Liver (tissue), 8 donors: ENCODE measurements at regions not wholly inside any gene's neighbourhood (a gene's known extent, or its start where the extent isn't known, plus 50 kb on each side); places are given as distances from the start of the nearest gene placed in this dataset.

ENCODE experiments used
- DNase-seq: peaks from one replicate; pipeline ENCODE4 v3.0.0-alpha.2; 2017; ENCODE audit warnings: low spot score
- H3K27ac ChIP-seq, 2 donors: one replicate each; pipeline ENCODE4 v1.7.0; 2013; ENCODE audit warnings: inconsistent platforms in 2 of 2, low read length in 2 of 2, control low read depth in 1 of 2, low read depth in 1 of 2, mild to moderate bottlenecking in 1 of 2
- H3K27me3 ChIP-seq, 4 donors: one replicate each; pipeline versions ENCODE4 v1.6.1 to v1.7.0; 2013; ENCODE audit warnings: low read length in 3 of 4, inconsistent platforms in 1 of 4, mild to moderate bottlenecking in 1 of 4, moderate library complexity in 1 of 4; ENCODE audit not compliant: control insufficient read depth in 4 of 4, insufficient read depth in 4 of 4
- H3K36me3 ChIP-seq, 4 donors: one replicate each; pipeline versions ENCODE4 v1.6.1 to v1.7.0; 2013; ENCODE audit warnings: low read length in 3 of 4, mild to moderate bottlenecking in 3 of 4, low read depth in 1 of 4, moderate library complexity in 1 of 4; ENCODE audit not compliant: control insufficient read depth in 4 of 4, insufficient read depth in 3 of 4
- H3K4me1 ChIP-seq, 4 donors: one replicate each; pipeline versions ENCODE4 v1.6.1 to v1.7.0; 2013; ENCODE audit warnings: low read length in 3 of 4, mild to moderate bottlenecking in 3 of 4, moderate library complexity in 1 of 4; ENCODE audit not compliant: control insufficient read depth in 4 of 4, insufficient read depth in 4 of 4
- H3K4me3 ChIP-seq, 3 donors: one replicate each; pipeline versions ENCODE4 v1.6.1 to v1.7.0; 2013; ENCODE audit warnings: low read length in 3 of 3, control low read depth in 1 of 3, low read depth in 1 of 3, mild to moderate bottlenecking in 1 of 3
- H3K9ac ChIP-seq, 2 donors: one replicate each; pipeline ENCODE4 v1.7.0; 2013; ENCODE audit warnings: low read length in 2 of 2, mild to moderate bottlenecking in 2 of 2, moderate library complexity in 2 of 2, control low read depth in 1 of 2, low read depth in 1 of 2
- H3K9me3 ChIP-seq, 4 donors: one replicate each; pipeline versions ENCODE4 v1.6.1 to v1.7.0; 2013; ENCODE audit warnings: low read length in 3 of 4; ENCODE audit not compliant: control insufficient read depth in 4 of 4
- ATF3 ChIP-seq: IDR thresholded peaks from 2 replicates; pipeline ENCODE4 v1.6.1; 2016; ENCODE audit warnings: antibody characterized with exemption
- CTCF ChIP-seq: fragments of 150-350 bp; IDR thresholded peaks from 2 replicates; pipeline ENCODE4 v1.5.1; 2017; ENCODE audit warnings: improper control_type of control experiment, low read depth, low read length; ENCODE audit not compliant: missing input control
- EGR1 ChIP-seq, 2 donors: IDR thresholded peaks; 2 replicates each; pipeline ENCODE4 v1.6.1; 2016 to 2018; ENCODE audit warnings: antibody characterized with exemption in 2 of 2, low read depth in 2 of 2
- FOXA1 ChIP-seq: IDR thresholded peaks from 2 replicates; pipeline ENCODE4 v1.6.1; 2016; ENCODE audit warnings: antibody characterized with exemption
- FOXA2 ChIP-seq: IDR thresholded peaks from 2 replicates; pipeline ENCODE4 v1.6.1; 2016; ENCODE audit warnings: antibody characterized with exemption
- GABPA ChIP-seq, 2 donors: IDR thresholded peaks in 1 of 2; conservative IDR thresholded peaks in 1 of 2; 2 replicates each; pipeline ENCODE4 v1.6.1; 2016; ENCODE audit warnings: antibody characterized with exemption in 2 of 2, mild to moderate bottlenecking in 1 of 2, moderate library complexity in 1 of 2
- HNF4A ChIP-seq, 2 donors: conservative IDR thresholded peaks; 2 replicates each; pipeline ENCODE4 v1.6.1; 2016; ENCODE audit warnings: antibody characterized with exemption in 2 of 2, mild to moderate bottlenecking in 2 of 2
- HNF4G ChIP-seq: IDR thresholded peaks from 2 replicates; pipeline ENCODE4 v1.6.1; 2016; ENCODE audit warnings: antibody characterized with exemption
- JUND ChIP-seq, 2 donors: IDR thresholded peaks; 2 replicates each; pipeline ENCODE4 v1.6.1; 2016; ENCODE audit warnings: antibody characterized with exemption in 2 of 2
- MAX ChIP-seq: IDR thresholded peaks from 2 replicates; pipeline ENCODE4 v1.6.1; 2016; ENCODE audit warnings: antibody characterized with exemption
- NR2F2 ChIP-seq: IDR thresholded peaks from 2 replicates; pipeline ENCODE4 v1.6.1; 2016; ENCODE audit warnings: antibody characterized with exemption
- RAD21 ChIP-seq, 2 donors: IDR thresholded peaks; 2 replicates each; pipeline ENCODE4 v1.6.1; 2016; ENCODE audit warnings: antibody characterized with exemption in 2 of 2, mild to moderate bottlenecking in 2 of 2
- REST ChIP-seq: IDR thresholded peaks from 2 replicates; pipeline ENCODE4 v1.6.1; 2016; ENCODE audit warnings: antibody characterized with exemption, mild to moderate bottlenecking
- RXRA ChIP-seq, 2 donors: IDR thresholded peaks; 2 replicates each; pipeline ENCODE4 v1.6.1; 2017 to 2018; ENCODE audit warnings: antibody characterized with exemption in 2 of 2, mild to moderate bottlenecking in 1 of 2
- SP1 ChIP-seq: IDR thresholded peaks from 2 replicates; pipeline ENCODE4 v1.6.1; 2018; ENCODE audit warnings: antibody characterized with exemption, mild to moderate bottlenecking
- ZBTB33 ChIP-seq: IDR thresholded peaks from 2 replicates; pipeline ENCODE4 v1.6.1; 2016; ENCODE audit warnings: antibody characterized with exemption
- WGBS: extraction: QIAGEN DNeasy Blood & Tissue Kit; methylation state at CpG from one replicate; pipeline ENCODE4 v1.1.7; 2013; 5-methylcytosine and 5-hydroxymethylcytosine counted together
- donor health status: healthy.
- donor health status: healthy.
- donor health status: healthy.
- donor health status: healthy.
- donor health status: healthy.

GRCh38 chr22:19657252-19658056 lies 56.8 kb upstream of the SEPTIN5 start:
- H3K9ac ChIP-seq: no peak overlapping the region
- no peaks in the 10 kb centered on the region for H3K27me3 ChIP-seq
- H3K9me3 ChIP-seq: no peaks in the 10 kb centered on the region
- no peaks in the 10 kb centered on the region for H3K4me1 ChIP-seq
- no peaks in the 10 kb centered on the region for H3K36me3 ChIP-seq
- H3K27ac ChIP-seq: no peak overlapping the region
- WGBS: 98% methylated on average over 8 of the region's 8 CpGs
- H3K4me3 ChIP-seq: no peak overlapping the region
- DNase-seq: no peak
- TF ChIP-seq FOXA1 (no peak), RXRA (IDR thresholded peaks at IDR 0.05) (no peak), HNF4G (no peak), NR2F2 (no peak), SP1 (no peak), ZBTB33 (no peak), FOXA2 (no peak), RAD21 (IDR thresholded peaks at IDR 0.05) (no peak), MAX (no peak), GABPA (IDR thresholded peaks at IDR 0.05 in 1 of 2, conservative IDR thresholded peaks at IDR 0.05 in 1 of 2) (no peak)

- Histone ChIP-seq H3K9me3 (no peaks in the 10 kb centered on the region), H3K27me3 (no peaks in the 10 kb centered on the region), H3K4me1 (no peaks in the 10 kb centered on the region), H3K27ac (no peak overlapping the region), H3K9ac (no peak overlapping the region), H3K4me3 (no peak overlapping the region), H3K36me3 (no peaks in the 10 kb centered on the region)
- 98% methylated on average over 10 of the region's 10 CpGs for WGBS
- no peak for TF ChIP-seq RXRA (IDR thresholded peaks at IDR 0.05)
- no peak for TF ChIP-seq ATF3
- TF ChIP-seq SP1: no peak
- no peak for TF ChIP-seq MAX
- TF ChIP-seq HNF4A (conservative IDR thresholded peaks at IDR 0.05): no peak
- no peak for TF ChIP-seq GABPA (IDR thresholded peaks at IDR 0.05 in 1 of 2, conservative IDR thresholded peaks at IDR 0.05 in 1 of 2)
- no peak for TF ChIP-seq CTCF
- TF ChIP-seq EGR1 (IDR thresholded peaks at IDR 0.05; ENCODE audit: low read depth in 2 of 2): no peak
- TF ChIP-seq FOXA2: no peak
- TF ChIP-seq REST: no peak
- no peak for TF ChIP-seq FOXA1
- no peak for TF ChIP-seq NR2F2
- TF ChIP-seq JUND (IDR thresholded peaks at IDR 0.05): no peak
- DNase-seq: no peak
Observed at GRCh38 chr22:19658057-19658966, 56.0 kb upstream of the SEPTIN5 start.
